HG03139 (cell line): ENCODE measurements at regions not wholly inside any gene's neighbourhood (a gene's known extent, or its start where the extent isn't known, plus 50 kb on each side); places are given as distances from the start of the nearest gene placed in this dataset.

Experiments used
- ATAC-seq: cut with Tn5 transposase; IDR thresholded peaks from one replicate; pipeline ENCODE4 v1.9.1; 2021; ENCODE audit not compliant: unreplicated experiment

GRCh38 chr4:155616117-155616516 is 50.5 kb upstream of the GUCY1A1 start:
- no peak for ATAC-seq

DNA sequence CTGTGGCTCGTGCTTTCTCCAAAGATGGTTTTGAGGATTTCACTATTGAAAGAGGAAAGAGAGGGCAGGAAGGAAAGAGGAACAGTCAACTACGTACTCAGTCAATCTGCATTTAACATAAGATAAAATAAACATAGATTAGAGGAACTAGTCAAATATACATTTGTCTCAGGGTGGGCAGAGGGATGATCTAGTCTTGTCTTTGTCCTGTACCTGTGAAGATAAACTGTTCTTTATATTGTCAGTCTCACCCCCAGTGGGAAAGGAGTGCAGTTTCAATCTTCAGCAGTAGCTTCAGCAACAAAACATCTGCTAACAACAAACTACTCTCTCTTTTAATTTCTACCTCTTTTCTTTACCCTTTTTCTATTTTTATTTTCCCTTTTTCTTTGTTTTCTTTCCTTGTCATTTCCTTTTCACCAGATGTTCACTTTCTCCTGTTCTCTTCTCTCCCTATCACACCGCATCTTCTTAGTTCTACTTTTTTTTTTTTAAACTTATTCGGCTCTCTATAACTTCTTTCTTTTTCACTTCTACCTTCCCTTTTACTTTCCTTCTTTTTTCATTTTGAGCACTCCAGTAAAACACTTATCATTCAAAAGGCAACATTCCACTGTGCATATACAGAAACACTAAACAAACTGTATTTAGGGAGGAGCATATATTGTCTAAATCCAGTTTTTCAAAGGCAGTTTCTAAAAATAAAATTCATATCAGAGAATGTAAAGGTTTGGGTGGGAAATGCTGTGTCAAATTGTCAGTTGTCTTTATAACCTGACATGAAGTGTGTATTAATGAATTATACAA is 51.4 kb upstream of the GUCY1A1 start:
- ATAC-seq: no peak

GRCh38 chr4:155614111-155614762 is 52.4 kb upstream of the GUCY1A1 start:
- ATAC-seq: no peak

DNA sequence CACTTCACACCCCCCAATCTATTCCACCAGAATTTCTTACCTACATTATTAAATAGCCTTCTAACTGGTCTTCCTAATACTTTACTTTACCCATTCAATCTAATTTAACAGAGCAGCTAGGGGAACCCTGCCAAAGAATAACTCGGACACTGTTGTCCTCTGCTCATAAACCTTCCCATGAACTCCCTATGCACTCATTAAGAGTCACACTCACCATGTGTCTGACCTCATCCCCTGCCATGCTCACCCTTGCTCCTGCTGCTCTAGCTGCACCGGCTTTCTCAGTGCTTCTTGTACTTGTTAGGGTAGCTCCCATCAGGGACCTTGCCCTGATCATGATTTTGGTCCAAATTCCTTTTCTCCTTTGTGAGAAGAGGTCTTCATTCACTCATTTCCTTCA is 54.6 kb upstream of the GUCY1A1 start:
- no peak for ATAC-seq

GRCh38 chr4:155611501-155611900 is 55.1 kb upstream of the GUCY1A1 start:
- no peak for ATAC-seq

- no peak for ATAC-seq
Observed at GRCh38 chr4:155610143-155610542, 56.5 kb upstream of the GUCY1A1 start.

GRCh38 chr4:155609455-155610059 is 57.1 kb upstream of the GUCY1A1 start:
- peak; percentile 56 for ATAC-seq

- ATAC-seq: no peak
Observed at GRCh38 chr4:155608225-155608885, 58.3 kb upstream of the GUCY1A1 start.

DNA sequence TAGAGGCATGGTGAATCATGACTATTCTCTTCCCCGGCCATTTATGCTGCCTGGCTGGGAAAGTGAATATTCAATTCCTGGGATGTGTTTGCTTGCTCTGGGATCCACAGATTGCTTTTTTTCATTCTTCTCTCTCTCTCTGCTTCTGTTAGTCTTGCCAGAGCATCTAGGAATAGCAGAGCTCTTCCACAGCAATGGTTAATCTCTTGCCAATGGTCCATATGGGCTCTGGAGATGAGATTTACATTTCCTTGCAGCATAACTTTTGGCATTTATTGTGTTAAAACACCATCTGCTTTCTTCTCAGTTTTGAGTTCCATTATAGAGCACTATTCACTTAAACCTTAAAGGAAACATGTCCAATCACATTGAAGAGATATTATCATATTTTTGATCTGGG is 59.2 kb upstream of the GUCY1A1 start:
- no peak for ATAC-seq

DNA sequence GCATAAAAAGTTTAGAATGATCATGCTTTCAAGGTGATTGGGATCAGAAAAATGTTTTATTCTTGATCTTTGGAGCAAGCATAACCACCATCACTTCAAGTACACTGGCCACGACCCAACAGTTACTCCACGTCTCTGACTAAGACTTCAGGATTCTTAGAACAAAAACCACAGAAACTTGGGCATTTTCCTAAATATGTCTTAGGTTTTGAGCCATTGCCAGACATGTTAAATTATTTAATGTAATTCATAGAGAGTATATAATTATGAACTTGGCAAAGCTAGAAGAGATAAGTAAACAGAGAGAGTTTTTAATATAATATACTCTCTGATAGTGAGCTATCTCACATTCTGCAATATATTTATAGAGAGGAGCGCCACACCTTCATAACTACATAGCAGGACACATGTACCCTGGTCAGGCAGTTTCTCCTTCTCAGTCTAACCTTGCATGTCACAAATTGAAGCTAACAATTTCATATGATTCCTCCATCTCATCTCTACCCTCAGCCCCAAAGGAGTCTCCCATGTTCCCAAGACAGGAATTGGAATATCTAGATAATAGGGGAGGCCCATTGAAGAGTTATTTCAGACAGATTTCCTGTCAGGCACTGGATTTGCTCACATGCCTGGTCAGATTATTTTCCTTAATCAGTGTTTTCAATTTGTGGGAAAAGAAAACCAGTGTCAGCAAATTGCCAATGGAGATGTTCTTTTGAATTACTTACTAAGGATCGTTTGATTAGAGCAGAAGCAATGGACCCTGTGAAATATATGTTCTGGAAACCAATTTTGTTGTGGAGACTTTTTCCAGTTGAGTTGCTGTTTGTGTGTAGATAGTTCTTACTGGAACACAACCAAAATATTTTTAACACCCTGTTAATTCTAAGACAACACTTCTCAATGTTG is 61.7 kb upstream of the GUCY1A1 start:
- ATAC-seq: no peak

DNA sequence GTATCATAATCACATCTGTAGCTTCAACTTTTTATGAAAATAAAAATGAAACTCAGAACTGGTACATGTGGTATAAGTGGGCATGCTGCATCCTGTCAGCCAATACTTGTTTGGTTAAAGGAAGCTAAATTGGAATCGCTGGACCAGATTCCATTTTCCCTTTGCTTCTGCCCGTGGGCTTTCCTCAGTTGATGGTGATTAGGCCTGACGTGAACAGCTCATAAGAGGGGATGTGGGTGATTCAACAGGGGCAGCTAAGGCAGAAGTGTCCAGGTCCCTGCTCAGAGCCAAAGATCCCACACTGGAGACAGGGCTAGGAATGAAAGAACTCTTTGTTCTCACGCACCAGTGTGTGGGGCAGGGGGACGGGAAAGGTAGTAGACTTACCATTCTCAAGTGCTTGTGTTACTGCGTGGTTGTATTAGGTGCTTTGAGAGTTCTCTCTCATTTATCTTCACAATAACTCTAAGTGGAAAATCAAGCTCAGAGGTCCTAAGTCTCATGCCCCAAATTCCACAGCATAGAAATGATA is 63.2 kb upstream of the GUCY1A1 start:
- ATAC-seq: no peak

DNA sequence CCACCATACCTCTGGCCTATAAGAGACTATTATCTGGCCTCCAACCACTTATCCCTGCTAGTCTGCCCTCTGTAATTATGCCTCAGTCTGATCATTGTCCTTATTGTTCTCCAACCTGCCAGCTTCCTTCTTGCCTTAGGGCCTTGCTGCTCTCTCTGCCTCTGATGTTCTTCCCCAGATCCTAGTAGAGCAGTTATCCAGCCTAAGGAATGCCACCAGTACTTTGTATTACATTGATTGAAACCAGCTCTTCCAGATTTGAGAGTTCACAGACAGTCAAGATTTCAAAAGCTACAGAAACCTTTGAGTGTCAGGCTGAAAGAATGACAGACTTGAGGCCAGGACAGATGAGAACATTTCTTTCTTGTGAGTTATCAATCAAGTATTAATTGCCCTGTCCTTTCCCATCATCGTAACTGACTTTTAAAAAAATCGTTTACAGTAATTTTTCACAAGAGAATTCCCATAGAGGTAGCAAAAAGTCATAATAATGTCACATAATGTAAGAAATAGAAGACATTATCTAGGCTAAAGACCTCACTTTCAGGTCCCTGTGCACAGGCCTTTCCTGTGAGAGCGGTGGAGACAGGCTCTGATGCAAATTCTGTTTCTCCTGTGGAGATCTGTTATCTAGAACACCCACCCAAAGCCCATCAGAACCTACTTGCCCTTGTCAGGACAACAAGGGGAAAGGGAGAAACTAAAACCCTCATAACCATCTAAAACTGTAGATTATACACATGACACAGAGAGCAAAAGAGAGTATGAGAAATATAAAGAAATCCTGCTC is 64.1 kb upstream of the GUCY1A1 start:
- no peak for ATAC-seq

- no peak for ATAC-seq
Observed at GRCh38 chr4:155600244-155600643, 66.4 kb upstream of the GUCY1A1 start.

DNA sequence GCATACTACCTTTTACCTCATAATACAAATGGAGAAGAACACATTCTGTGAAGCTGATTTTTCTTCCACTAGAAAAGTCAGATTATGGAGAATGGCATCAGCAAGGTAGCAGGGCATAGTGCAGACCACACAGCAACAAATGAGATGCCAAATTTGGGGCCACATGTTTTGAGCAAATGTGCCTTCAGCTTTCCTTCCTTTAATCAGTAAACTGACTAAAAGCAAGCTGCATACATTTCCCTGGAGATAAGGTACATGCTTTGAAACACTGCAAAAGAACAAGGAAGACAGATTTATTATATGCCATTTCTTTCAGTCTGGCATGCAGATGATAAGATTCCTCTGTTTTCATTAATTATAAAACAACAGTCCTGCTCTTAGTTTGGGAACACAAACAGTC is 67.1 kb upstream of the GUCY1A1 start:
- ATAC-seq: no peak

GRCh38 chr4:155599085-155599484 is 67.6 kb upstream of the GUCY1A1 start:
- ATAC-seq: no peak

DNA sequence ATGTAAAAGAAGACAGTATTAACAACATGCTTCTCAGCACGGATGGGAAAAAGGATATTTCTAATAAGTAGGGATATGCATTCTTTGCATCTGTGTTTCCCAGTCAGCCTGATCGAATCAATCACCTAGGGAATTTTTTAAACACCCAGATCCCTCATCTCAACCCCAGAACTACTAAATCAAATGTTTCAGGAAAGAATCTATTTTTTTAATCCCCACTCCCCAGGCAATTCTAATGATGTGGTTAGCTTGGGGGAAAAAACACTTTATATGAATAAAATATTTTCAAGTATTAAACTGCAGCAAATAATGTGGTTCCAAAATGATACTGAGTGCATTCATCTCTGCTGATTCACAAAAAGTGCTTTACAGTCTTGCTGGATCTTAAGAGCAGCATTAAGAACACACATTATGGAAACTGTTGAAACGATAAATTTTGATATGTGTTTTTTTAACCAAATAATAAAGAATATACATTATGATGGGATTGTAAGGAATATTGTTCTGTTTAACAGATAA is 68.7 kb upstream of the GUCY1A1 start:
- no peak for ATAC-seq

GRCh38 chr4:155597281-155597680 is 69.4 kb upstream of the GUCY1A1 start:
- ATAC-seq: no peak

- no peak for ATAC-seq
Observed at GRCh38 chr4:155593793-155594192, 72.9 kb upstream of the GUCY1A1 start.

GRCh38 chr4:155592938-155593297 is 73.7 kb upstream of the GUCY1A1 start:
- ATAC-seq: no peak
